GM12865 (cell line): ENCODE measurements at regions not wholly inside any gene's neighbourhood (a gene's known extent, or its start where the extent isn't known, plus 50 kb on each side); places are given as distances from the start of the nearest gene placed in this dataset.

ENCODE experiments used
- DNase-seq: peaks from one replicate; pipeline ENCODE4 v3.0.0; 2010; ENCODE audit warnings: low read depth
- H3K4me3 ChIP-seq: 2 replicates; pipeline ENCODE4 v1.5.1; 2011; ENCODE audit warnings: mild to moderate bottlenecking, low read depth, low read length, control low read depth
- TF ChIP-seq, protein P1 (sequence below): IDR thresholded peaks from 2 replicates; pipeline ENCODE4 v1.5.1; 2011; ENCODE audit warnings: low read length, control low read depth, low read depth, inconsistent platforms; ENCODE audit not compliant: insufficient read depth; ENCODE audit errors: missing control alignments

DNA sequence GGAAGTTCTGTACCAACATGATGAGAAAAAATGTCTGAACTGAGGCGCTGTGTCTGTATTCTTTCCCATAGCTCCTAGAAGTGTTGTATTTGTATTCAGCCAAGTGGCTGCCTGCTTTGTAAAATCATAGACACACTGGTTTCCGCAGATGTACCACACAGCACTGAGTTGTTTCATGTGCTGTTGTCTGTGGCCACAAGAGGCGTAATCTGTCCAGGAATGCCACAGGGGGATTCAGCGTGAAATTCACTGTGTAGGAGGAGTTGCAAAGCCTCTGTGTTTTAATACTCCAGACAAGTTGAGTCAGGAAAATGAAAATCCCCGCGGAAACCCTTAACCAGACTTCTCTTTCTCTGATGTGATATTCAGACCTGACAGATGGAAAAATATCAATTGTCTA lies 462.2 kb downstream of the NSUN3 start:
- no peak overlapping the region for H3K4me3 ChIP-seq
- TF ChIP-seq, protein P1, sequence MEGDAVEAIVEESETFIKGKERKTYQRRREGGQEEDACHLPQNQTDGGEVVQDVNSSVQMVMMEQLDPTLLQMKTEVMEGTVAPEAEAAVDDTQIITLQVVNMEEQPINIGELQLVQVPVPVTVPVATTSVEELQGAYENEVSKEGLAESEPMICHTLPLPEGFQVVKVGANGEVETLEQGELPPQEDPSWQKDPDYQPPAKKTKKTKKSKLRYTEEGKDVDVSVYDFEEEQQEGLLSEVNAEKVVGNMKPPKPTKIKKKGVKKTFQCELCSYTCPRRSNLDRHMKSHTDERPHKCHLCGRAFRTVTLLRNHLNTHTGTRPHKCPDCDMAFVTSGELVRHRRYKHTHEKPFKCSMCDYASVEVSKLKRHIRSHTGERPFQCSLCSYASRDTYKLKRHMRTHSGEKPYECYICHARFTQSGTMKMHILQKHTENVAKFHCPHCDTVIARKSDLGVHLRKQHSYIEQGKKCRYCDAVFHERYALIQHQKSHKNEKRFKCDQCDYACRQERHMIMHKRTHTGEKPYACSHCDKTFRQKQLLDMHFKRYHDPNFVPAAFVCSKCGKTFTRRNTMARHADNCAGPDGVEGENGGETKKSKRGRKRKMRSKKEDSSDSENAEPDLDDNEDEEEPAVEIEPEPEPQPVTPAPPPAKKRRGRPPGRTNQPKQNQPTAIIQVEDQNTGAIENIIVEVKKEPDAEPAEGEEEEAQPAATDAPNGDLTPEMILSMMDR = peak; percentile 37
- peak; percentile 20 for DNase-seq

DNA sequence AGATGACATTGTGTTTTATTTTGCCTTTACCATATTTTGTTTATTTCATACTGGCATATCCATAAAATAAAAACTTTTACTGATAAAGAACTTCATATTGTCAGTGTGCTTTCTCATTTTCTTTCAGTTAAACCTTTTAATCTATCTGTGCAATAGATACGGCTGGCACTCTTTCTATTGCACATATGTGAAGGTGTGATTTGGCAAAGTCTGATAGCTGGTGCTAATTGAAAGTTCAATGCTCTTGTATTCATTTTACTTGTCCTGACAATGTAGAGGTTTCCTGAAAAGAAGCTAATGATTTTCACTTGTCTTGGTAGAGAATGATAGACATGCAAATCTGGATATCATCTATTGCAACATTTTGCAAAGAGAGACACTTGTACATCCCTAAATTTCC lies 467.0 kb downstream of the NSUN3 start:
- no peak overlapping the region for H3K4me3 ChIP-seq
- TF ChIP-seq, protein P1 = no peak
- DNase-seq = no peak

DNA sequence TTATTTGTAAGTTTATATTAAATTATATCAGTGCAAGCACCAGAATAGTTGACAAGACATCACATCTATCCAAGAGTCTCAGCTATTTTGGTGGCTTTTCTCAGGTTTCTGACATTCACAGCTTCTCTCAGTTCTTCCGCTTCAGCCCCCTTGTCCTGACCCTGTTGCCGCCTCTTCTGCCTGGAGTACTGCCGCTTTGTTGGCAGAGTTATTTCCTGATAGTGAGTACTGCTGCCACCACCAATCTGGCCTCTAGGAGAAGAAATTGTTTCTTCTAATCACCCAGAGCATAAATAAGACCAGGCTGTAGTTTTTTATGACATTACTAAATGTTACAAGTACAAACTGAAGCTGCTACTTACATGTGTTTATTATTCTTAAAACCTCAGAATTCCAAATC lies 470.1 kb downstream of the NSUN3 start:
- DNase-seq = no peak
- H3K4me3 ChIP-seq = no peak overlapping the region
- TF ChIP-seq, protein P1 = no peak

DNA sequence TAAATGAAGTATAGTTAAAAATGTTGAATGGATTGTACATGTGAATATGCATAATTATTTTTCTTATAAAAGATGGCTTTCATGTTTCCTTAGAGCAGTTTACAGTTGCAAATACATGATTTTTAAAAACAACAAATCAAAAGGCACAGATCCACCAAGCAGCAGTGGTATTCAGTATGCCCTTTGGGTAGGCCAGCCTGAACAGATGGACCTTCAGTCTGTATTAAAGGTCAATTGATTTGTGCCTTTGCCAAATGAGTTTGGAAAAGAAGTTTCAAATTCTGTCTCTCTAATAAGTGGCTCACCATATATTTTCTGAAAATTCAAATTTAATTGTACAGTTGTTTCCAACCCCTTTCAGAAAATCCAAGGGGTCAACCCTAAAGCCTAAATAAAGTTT lies 477.1 kb downstream of the NSUN3 start:
- DNase-seq = no peak

DNA sequence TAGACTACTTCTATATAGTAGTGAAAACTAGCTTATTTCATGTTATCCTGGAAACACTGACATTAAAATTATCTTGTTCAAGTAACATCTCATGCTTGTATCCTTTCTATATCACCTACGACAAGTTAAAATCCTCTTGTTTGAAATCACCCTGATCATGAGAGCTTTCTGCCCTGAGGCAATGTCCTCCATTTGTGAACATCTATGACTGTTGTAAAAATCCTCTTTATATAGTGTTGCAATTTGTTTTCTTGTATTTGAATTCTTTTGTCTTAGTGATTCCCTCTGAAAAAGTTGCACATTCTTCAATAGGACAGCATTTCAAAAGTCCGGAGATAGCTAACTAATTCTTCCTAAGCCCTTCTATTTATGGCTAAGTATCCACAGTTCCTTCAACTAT lies 480.3 kb downstream of the NSUN3 start:
- DNase-seq = no peak
- TF ChIP-seq, protein P1 = no peak
- H3K4me3 ChIP-seq = no peak overlapping the region

More for the DNA sequence above, 477.1 kb downstream of the NSUN3 start:
- no peak overlapping the region for H3K4me3 ChIP-seq
- TF ChIP-seq, protein P1 = no peak

DNA sequence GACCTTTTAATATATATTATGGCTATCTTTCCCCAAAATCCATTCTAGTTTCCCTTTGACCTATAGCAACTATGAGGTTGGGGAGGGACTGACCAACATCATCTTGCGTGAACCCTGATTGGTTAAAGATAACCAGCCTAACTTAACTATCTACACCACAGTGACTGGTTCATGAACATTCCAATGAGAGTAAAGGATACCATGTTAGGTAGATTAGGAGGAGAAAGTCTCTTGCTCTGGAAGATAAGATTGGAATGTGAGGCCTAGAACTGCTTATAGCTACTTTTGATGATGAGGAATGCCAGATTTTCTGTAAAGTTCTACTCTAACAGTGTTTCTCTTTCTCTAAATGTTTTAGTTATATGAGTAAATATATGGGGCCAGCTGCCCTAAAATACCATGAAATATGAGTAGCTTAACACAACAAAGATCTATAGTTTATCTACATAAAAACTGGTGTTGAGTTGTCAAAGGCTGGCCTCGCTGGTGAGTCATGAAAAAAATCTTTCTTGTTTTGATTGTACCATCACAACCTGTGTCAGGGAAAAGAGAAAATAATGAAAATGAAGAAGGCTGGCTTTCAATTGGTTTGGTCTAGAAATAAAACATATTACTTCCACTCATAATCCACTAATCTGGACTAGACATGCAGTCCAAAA lies 481.4 kb downstream of the NSUN3 start:
- H3K4me3 ChIP-seq = no peak overlapping the region
- TF ChIP-seq, protein P1 = no peak
- no peak for DNase-seq

DNA sequence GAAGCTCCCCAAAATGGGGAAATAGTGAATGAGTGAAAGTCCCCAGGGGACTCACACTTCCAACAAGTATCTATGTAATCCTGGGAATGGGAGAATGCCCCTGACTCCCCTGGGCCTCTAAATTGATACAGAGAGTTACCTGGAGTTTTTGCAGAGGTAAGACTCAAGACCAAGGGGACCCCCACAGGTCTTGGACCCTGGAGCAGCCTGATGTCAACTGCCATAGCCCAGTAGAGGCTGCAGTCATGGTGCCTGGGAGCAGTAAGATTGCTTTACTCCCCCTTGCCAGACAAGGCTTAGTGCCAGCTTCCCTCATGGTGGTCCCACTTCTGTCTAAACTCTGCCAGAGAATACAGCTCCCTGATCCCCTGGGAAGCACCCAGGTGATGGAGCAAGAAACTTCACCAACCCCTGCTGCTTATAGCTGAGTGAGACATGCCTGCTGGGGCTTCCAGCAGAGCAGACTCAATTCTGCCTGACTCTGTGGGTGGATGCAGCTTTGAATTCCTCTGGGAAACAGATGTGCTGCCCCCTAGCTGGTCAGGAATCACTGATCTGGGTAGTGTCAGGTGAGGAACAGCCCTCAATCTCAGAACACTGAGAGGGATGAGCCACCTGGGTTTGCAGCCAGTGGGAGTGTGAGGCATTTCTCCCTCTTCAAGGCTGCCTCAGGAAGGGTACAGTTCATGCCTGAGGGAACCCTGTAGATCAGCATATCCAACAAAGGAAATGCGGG lies 485.9 kb downstream of the NSUN3 start:
- DNase-seq = no peak
- TF ChIP-seq, protein P1 = no peak

More for the DNA sequence above, 485.9 kb downstream of the NSUN3 start:
- H3K4me3 ChIP-seq = no peak overlapping the region
